Aorta (tissue), 5 donors: ENCODE measurements at regions not wholly inside any gene's neighbourhood (a gene's known extent, or its start where the extent isn't known, plus 50 kb on each side); places are given as distances from the start of the nearest gene placed in this dataset.
"Not testable (repeated sequence)": the region's sequence is repeated elsewhere in the genome, so short reads cannot be mapped to it uniquely, and the experiment has no call there.

ENCODE experiments used
- ATAC-seq: fragments of 200-7000 bp; cut with Tn5 transposase; one replicate; pipeline ENCODE4 v1.9.1; 2022; ENCODE audit warnings: moderate library complexity; ENCODE audit not compliant: low FRiP score
- DNase-seq, 2 donors: peaks; one replicate each; pipeline ENCODE4 v3.0.0-alpha.2; 2020
- H3K27ac ChIP-seq, 2 donors: one replicate each; pipeline ENCODE4 v1.5.1; 2013; ENCODE audit warnings: low read length in 2 of 2, mild to moderate bottlenecking in 2 of 2, moderate library complexity in 2 of 2, control low read depth in 1 of 2, inconsistent platforms in 1 of 2, low read depth in 1 of 2
- H3K27me3 ChIP-seq, 2 donors: one replicate each; pipeline ENCODE4 v1.6.1; 2013; ENCODE audit warnings: control low read depth in 1 of 2, low read length in 1 of 2, mild to moderate bottlenecking in 1 of 2, moderate library complexity in 1 of 2; ENCODE audit not compliant: insufficient read depth in 2 of 2, control insufficient read depth in 1 of 2
- H3K36me3 ChIP-seq, 2 donors: one replicate each; pipeline ENCODE4 v1.6.1; 2013; ENCODE audit warnings: control low read depth in 1 of 2, low read length in 1 of 2, mild to moderate bottlenecking in 1 of 2; ENCODE audit not compliant: insufficient read depth in 2 of 2, control insufficient read depth in 1 of 2
- H3K4me1 ChIP-seq, 2 donors: one replicate each; pipeline ENCODE4 v1.6.1; 2013; ENCODE audit warnings: low read length in 2 of 2, control low read depth in 1 of 2, mild to moderate bottlenecking in 1 of 2, moderate library complexity in 1 of 2; ENCODE audit not compliant: insufficient read depth in 2 of 2, control insufficient read depth in 1 of 2
- H3K4me3 ChIP-seq, 2 donors: one replicate each; pipeline ENCODE4 v1.5.1; 2013; ENCODE audit warnings: low read length in 2 of 2, control low read depth in 1 of 2, mild to moderate bottlenecking in 1 of 2
- H3K9me3 ChIP-seq: one replicate; pipeline ENCODE4 v1.6.1; 2013; ENCODE audit warnings: mild to moderate bottlenecking, low read length; ENCODE audit not compliant: control insufficient read depth
- whole genome bisulfite sequencing, 2 donors: extraction: QIAGEN DNeasy Blood & Tissue Kit; methylation state at CpG; one replicate each; pipeline ENCODE4 v1.1.7; 2013; 5-methylcytosine and 5-hydroxymethylcytosine counted together
- intact Hi-C, 2 donors: fragments of 100-400 bp; cut with DNase I; formaldehyde crosslinking; loops; one replicate each; pipeline versions ENCODE4 v1.14.2 to v1.15.0; 2022
- donor health status: healthy with polysubstance abuse.
- donor health status: Bipolar disorder and iron deficiency.
- donor health status: DM: no; HTN: no; CAD: no.
- donor health status: DM: no; HTN: no; CAD: no.
- donor health status: DM: yes; HTN: yes; CAD: no.

DNA sequence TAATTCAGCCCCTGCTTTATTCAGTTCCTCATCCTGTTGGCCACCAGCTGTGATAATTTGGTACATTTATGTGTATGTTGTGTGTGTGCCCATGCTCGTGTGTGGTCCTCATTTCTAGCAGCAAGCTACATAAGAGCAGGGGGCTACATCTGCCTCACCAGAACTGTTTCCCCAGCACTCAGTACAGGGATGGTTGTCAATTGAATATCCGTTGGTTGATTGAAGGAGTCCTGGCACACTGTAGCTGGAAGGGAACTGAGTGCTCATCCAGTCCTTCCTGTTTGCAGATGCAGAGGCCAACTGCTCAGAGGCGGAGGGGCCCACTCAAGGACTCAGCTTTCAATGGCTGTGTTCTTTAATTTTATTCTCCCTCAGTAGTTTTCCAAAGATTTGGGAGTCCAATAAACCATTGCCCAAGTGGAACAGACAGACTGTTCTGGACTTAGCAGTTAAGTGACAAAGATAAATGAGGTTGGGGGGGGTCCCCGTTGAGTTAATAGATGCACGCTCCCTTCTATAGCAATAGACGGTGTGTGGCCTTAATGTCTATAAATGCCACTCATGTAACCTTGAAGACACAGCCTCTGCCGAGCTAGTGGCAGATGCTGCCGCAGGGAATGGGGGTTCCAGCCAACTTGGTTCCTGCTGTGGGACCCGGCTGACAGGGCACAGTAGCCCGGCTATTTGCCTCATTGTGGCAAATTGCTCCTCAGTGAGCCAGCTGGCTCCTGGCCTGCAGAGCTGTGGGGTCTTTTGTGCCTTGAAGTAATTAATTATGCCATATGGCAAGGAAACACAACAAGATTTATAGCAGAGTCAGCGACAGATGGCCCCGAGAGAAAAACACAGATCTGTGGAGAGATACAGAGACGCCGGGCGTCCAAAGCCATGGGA lies 71.4 kb upstream of the GRK3 start:
- no peak overlapping the region for H3K4me3 ChIP-seq
- intact Hi-C loops: no loop called here
- ATAC-seq (no peak), DNase-seq (no peak)
- peaks cover 0 to 3% of the 10 kb centered on the region in 2 donors for H3K4me1 ChIP-seq
- 37 to 67% methylated on average over 15 of the region's 15 CpGs for WGBS, 2 donors
- no peaks in the 10 kb centered on the region for H3K27me3 ChIP-seq
- no peak overlapping the region for H3K27ac ChIP-seq
- no peaks in the 10 kb centered on the region for H3K36me3 ChIP-seq
- H3K9me3 ChIP-seq: no peaks in the 10 kb centered on the region

DNA sequence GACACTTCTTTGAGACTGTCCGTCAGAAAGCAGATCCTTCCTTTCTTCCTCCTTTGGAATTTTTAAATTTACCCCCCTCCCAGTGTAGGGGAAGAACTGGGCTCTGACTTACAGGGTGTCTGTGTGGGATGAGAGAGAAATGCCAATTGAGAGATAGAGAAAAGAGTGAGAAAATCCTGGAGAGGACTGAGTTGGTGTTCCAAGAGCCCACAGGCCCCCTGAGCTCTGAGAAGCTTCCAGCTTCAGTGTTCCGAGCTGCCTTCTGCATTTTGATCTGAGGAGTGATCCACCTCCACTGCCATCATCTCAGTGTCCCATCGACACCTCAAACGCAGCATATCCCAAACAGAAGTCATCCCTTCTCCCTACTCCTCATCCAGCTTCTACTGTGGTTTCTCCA lies 70.7 kb upstream of the GRK3 start:
- intact Hi-C loops: no loop called here
- 70 to 77% methylated on average over 4 of the region's 4 CpGs for WGBS, 2 donors
- Histone ChIP-seq H3K4me1 (peaks cover 0 to 1% of the 10 kb centered on the region in 2 donors), H3K27ac (no peak overlapping the region), H3K27me3 (no peaks in the 10 kb centered on the region), H3K36me3 (no peaks in the 10 kb centered on the region), H3K9me3 (no peaks in the 10 kb centered on the region), H3K4me3 (no peak overlapping the region)
- DNase-seq (no peak), ATAC-seq (no peak)

DNA sequence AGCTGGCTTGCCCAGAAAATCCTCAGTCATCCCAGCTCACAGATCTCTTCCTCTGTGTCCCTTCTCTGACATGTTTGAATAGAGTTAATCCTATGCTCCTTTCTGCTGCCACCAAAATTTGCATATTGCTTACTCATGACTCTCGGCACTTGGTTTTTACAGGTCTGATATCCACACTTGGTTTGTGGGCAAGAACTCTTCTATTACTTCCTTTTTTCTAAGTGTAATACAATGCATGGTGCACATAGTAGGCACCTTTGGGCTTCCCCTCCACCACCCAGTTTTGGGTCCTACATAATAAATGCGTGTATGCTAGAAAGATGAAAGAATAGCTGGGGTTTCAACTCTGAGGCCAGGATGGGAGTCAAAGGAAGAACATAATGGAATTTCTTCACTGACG lies 69.7 kb upstream of the GRK3 start:
- no peak overlapping the region for H3K4me3 ChIP-seq
- no peak overlapping the region for H3K27ac ChIP-seq
- H3K4me1 ChIP-seq: no peaks in the 10 kb centered on the region
- no peaks in the 10 kb centered on the region for H3K27me3 ChIP-seq
- ATAC-seq (no peak), DNase-seq (no peak)
- WGBS, 2 donors: 51 to 78% methylated on average over 3 of the region's 3 CpGs
- no peaks in the 10 kb centered on the region for H3K36me3 ChIP-seq
- intact Hi-C loops: no loop called here
- H3K9me3 ChIP-seq: no peaks in the 10 kb centered on the region

DNA sequence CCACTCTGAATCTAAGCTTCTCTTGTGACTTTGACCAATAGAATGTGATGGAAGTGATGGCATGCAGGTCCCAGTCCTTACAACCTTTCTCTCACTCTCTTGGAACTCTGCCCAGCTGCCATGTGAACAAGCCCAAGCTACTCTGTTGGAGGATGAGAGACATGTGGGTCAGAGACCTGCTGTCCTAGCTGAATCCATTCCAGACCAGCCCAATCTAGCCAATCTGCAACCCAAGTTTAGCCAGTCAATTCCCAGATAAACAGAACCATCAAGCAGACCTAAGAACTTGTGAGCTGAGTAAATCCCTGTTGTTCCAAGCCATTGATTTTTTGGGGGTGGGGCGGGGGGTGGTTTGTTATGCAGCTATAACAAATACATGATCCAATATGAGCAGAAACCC lies 69.2 kb upstream of the GRK3 start:
- ATAC-seq: no peak
- intact Hi-C loops: no loop called here
- WGBS, 2 donors: 94 to 98% methylated on average over 1 of the region's 1 CpG

DNA sequence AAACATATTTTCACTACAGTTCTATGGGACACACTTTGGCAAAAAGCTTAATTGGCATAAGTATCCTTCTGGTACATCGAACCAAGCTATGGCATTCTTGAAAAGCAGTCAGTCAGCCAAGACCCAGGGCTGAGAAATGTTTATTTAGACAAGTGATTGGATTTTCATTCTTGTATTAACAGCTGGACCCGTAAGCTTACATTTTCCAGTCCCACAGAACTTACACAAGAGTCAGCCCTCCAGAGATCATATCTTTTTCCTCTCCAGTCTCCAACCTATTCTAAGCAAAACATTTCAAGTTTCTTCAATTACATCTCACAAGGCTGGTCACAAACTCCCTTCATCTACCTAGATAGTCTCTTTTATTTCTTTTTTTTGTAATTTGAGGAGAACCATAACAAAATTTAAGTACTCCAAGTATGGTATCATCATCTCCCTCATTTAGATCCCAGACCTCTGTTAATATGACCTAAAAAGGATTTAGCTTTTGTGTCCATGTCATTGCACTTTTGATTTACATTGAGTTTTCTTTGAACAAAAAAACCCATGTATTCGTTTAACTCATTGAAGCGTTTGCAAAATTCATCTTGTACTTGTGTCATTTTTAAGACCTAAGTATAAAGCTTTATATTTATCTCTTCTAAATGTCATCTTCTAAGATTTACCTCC lies 67.9 kb upstream of the GRK3 start:
- H3K4me1 ChIP-seq: no peaks in the 10 kb centered on the region
- intact Hi-C loops: no loop called here
- H3K9me3 ChIP-seq: no peaks in the 10 kb centered on the region
- 41 to 51% methylated on average over 4 of the region's 4 CpGs for WGBS, 2 donors
- H3K27me3 ChIP-seq: no peaks in the 10 kb centered on the region
- DNase-seq: no peak
- no peak overlapping the region for H3K4me3 ChIP-seq
- H3K36me3 ChIP-seq: no peaks in the 10 kb centered on the region
- no peak overlapping the region for H3K27ac ChIP-seq
- no peak for ATAC-seq

More for the DNA sequence above, 69.2 kb upstream of the GRK3 start:
- Histone ChIP-seq H3K4me3 (no peak overlapping the region), H3K27me3 (no peaks in the 10 kb centered on the region), H3K4me1 (no peaks in the 10 kb centered on the region), H3K27ac (no peak overlapping the region), H3K36me3 (no peaks in the 10 kb centered on the region), H3K9me3 (no peaks in the 10 kb centered on the region)
- no peak for DNase-seq

DNA sequence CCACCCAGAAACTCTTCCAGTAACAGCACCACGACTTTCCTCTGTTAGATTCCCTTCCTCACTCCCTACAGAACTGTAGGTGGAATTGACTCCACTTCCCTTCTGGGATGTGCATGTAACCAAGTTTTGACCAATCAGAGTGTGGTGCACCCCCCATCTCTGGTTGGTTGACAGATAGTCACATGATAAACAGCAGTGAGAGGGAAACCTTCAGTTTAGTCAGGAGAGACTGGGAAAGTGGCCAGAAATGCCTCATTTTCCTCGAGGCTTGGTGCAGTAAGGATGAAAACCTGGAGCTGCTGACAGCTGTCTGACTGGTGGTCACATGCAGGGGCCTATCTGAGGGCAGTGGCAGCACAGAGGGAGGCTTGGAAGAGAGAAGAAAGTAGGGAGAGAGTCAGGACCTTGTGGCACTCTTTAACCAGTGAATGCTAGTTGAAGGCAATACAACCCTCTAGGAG lies 67.3 kb upstream of the GRK3 start:
- WGBS, 2 donors: 19 to 39% methylated on average over 2 of the region's 2 CpGs
- DNase-seq (no peak), ATAC-seq (no peak)
- Histone ChIP-seq H3K4me3 (no peak overlapping the region), H3K36me3 (no peaks in the 10 kb centered on the region), H3K4me1 (no peaks in the 10 kb centered on the region), H3K27me3 (no peaks in the 10 kb centered on the region), H3K27ac (no peak overlapping the region), H3K9me3 (no peaks in the 10 kb centered on the region)
- intact Hi-C loops: no loop called here

DNA sequence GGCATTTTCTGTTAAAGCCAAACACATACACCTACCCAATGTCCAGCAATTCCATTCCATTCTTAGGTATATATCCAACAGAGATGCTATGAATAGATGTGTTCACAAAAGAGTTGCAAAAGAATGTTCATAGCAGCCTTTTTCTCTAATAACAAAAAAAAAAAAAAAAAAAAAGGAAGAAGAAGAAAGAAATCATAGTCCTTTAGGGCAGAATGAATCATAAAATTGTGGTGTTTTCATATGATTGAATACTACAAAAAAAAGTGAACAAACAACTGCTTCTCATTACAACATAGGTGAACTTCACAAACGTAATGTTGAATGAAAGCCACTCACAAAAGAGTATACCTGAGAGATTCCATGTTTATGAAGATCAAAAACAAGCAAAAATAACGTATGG lies 66.8 kb upstream of the GRK3 start:
- no peak overlapping the region for H3K27ac ChIP-seq
- DNase-seq: no peak

DNA sequence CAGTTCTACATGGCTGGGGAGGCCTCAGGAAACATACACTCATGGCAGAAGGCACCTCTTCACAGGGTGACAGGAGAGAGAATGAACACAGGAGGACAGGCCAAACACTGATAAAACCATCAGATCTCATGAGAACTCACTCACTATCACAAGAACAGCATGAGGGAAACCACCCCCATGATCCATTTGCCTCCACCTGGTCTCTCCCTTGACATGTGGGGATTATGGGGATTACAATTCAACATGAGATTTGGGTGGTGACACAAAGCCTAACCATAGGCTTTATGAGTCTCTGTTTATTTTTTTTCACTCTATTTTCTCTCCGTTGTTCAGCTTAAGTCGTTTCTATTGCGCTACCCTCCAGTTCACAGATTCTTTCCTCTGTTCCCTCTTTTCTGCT lies 63.8 kb upstream of the GRK3 start:
- H3K27me3 ChIP-seq, H3K4me1 ChIP-seq, H3K27ac ChIP-seq, ATAC-seq, H3K36me3 ChIP-seq, H3K4me3 ChIP-seq, DNase-seq, H3K9me3 ChIP-seq, intact Hi-C loops: not testable (repeated sequence)
- 57 to 83% methylated on average over 3 of the region's 3 CpGs for WGBS, 2 donors

More for the DNA sequence above, 66.8 kb upstream of the GRK3 start:
- Histone ChIP-seq H3K4me3 (no peak overlapping the region), H3K4me1 (no peaks in the 10 kb centered on the region), H3K9me3 (no peaks in the 10 kb centered on the region), H3K36me3 (no peaks in the 10 kb centered on the region), H3K27me3 (no peaks in the 10 kb centered on the region)
- ATAC-seq: no peak
- 71 to 78% methylated on average over 2 of the region's 2 CpGs for WGBS, 2 donors
- intact Hi-C loops: no loop called here

DNA sequence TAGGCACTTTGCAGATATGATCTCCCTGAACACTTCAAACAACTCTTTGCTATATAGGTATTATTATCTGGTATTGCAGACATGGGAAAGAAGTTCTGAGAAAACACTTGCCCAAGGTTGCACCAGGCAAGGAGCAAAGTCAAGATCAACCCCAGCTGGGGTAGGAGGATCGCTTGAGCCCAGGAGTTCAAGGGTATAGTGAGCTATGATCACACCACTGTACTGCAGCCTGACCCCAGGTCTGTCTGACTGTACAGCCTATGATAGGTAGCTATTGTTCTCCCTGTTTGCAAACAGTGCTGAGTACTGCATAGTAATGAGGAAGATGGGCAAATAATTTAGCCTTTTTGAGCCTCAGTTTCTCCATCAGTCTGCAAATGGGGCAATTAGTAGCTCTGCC lies 60.5 kb upstream of the GRK3 start:
- H3K27ac ChIP-seq, intact Hi-C loops, H3K9me3 ChIP-seq, ATAC-seq, H3K36me3 ChIP-seq, H3K4me1 ChIP-seq, H3K27me3 ChIP-seq, H3K4me3 ChIP-seq, DNase-seq: not testable (repeated sequence)
- WGBS, 2 donors: 78 to 89% methylated on average over 1 of the region's 1 CpG
